ENCODE measurements at regions not wholly inside any gene's neighbourhood (a gene's known extent, or its start where the extent isn't known, plus 50 kb on each side); places are given as distances from the start of the nearest gene placed in this dataset.
"Not testable (repeated sequence)": the region's sequence is repeated elsewhere in the genome, so short reads cannot be mapped to it uniquely, and the experiment has no call there.

DNA sequence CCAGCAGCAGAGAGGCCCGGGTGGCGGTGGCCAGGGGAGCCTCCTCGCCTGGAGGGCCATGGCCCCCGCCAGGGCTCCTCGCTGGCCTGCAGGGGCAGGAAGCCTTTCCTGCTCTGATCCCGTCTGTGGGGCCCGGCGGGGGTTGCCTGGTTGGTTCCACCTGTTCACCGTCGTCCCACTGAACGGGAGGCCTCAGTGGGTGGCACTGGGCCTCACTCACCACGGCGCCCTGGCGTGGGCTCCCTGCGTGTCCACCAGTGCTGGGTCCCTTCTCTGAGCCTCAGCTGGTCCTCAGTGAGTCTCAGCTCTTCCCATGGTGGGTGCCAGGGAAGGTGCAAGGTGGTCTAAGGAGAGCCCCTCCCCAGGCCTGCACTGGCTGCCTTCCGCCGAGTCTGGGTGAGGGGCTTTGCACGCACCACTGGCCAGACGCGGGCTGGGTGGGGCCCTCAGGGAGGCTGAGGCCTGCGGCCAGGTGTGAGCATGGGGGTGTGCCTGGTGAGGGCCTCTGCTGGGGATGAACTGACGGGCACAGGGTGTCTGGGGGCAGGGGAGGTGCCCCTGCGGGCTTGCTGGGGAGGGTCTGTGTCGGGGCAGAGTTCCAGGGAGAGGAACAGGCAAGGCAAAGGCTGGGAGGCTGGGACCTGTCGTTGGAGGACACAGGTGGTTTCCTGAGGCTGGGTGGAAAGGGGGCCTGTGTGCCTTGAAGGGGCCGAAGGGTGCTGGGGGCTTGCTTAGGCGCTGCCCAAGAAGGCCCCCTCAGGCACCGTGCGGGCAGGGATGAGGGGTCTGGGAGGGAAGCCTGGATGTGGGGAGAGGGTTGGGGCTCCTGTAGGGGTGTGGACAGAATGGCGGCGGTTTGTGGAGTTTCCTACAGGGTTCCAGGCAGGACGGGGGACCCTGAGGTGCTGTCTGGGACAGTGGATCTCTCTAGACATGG, 339.8 kb downstream of the TMEM121 start:
- no peak for DNase-seq (ENCODE audit: low read depth, low spot score)

DNA sequence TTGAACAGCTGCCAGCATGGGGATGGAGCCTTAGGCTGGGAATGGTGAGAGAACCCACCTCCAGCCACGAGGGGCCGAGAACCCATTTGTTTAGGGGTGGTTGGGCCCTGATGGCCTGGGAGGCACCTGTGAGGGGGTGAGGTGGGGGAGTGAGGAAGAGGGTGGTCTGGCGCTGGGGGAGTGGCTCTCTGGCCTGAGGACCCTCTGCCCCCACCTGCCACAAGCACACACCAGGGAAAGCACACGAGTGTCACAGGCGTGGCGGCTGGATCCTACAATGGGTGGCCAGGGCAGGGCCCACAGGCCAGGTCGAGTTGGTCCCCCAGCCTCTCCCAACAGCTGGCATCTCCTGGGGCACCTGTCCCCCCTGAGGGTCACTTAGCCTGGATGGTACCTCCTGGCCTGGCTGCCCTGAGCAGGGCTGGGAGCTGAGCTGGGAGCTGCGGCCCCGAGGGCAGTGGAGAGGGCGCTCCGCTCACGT, 340.5 kb downstream of the TMEM121 start:
- no peak for DNase-seq (ENCODE audit: low read depth, low spot score)

DNA sequence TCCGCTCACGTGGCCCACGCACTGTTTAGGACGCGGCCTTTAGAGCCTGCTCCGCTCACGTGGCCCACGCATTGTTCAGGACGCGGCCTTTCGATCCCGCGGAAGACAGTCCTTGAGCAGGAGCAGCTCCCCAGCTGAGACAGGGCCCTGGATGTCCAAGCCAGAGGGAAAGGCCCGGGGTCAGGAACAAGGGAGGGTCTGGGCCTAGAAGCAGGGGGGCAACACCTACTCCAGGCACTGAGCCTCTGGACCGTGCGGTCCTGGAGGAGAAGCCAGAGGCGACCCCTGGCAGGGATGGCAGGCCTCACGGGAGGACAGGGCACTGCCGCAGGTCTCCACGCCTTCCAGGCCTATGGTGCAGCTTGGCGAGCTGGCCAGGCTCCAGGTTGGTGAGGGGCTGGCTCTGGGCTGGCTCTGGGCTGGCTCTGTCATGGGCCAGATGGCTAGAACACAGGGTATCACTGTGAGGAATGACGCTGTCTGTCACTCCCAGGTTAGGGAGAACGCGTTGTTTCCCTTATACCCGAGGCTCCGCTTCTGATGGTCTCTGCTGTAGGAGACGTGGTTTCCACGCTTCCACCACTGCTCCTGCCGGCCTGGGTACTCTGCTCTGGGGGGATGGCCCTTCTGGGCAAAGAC, 341.7 kb downstream of the TMEM121 start:
- no peak for DNase-seq (ENCODE audit: low read depth, low spot score)

DNA sequence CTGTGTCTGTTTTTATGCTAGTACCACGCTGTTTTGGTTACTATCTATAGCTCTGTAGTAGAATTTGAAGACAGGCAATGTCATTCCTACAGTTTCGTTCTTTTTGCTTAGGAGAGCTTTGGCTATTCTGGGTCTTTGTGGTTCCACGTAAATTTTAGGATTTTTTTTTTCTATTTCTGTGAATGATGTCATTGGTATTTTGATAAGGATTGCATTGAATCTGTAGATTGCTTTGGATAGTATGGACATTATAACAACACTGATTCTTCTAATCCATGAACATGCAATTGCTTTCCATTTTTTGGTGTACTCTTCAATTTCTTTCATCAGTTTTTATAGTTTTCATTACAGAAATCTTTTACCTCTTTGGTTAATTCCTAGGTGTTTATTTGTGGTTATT, 345.2 kb downstream of the TMEM121 start:
- DNase-seq (ENCODE audit: low read depth, low spot score) = no peak

DNA sequence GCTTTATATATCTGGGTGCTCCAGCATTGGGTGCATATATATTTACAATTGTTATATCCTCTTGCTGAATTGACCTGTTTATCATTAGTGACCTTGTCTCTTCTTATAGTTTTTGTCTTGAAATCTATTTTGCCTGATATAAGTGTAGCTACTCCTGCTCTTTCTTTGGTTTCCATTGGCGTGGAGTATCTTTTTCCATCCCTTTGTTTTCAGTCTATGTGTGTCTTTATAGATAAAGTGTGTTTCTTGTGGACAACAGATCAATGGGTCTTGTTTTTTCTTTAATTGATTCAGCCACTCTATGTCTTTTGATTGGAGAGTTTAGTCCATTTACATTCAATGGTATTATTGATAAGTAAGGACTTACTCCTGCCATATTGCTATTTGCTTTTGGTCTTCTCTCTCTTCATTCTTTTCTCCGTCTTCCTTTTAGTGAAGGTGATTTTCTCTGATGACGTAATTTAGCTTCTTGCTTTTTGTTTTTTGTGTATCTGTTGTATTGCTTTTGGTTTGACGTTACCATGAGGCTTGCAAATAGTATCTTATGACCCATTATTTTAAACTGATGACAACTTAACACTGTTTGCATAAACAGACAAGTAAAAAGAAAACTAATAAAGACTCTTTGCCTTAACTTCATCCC, 347.6 kb downstream of the TMEM121 start:
- DNase-seq (ENCODE audit: low read depth, low spot score) = no peak

DNA sequence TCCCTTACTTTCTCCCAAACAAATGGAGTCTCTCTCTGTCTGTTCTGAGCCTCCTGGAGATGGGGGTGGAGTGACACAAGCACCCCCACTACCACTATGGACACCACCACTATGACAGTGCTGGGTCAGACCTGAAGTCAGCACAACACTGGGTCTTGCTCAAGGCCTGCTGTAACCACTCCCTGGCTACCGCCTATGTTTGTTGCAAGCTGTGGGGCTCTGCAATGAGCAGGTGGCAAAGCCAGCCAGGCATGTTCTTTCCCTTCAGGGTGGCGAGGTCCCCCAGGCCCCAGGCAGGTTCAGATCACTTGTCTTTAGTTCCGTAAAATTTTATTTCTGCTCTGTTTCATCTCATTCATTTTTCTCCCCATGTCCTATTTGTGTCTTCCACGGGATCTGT, 349.8 kb downstream of the TMEM121 start:
- no peak for DNase-seq (ENCODE audit: low read depth, low spot score)

DNA sequence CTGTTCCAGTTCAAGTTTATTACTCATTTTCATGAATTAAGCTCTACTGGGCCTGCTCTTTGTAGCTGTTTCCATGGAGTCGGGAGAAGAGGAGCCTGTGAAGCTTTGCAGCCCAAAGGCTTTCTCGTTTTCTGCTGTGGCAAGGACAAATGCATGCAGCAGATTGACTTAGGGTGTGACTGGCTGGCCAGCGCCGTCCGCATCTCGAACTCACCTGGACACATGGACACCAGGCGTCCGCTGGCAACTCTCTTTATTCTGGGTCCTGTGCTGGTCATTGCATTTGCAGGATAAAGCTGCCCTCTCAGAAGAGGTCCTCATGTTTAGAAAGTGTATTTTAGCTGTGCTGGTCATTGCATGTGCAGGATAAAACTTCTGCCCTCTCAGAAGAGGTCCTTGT, 350.4 kb downstream of the TMEM121 start:
- no peak for DNase-seq (ENCODE audit: low read depth, low spot score)

DNA sequence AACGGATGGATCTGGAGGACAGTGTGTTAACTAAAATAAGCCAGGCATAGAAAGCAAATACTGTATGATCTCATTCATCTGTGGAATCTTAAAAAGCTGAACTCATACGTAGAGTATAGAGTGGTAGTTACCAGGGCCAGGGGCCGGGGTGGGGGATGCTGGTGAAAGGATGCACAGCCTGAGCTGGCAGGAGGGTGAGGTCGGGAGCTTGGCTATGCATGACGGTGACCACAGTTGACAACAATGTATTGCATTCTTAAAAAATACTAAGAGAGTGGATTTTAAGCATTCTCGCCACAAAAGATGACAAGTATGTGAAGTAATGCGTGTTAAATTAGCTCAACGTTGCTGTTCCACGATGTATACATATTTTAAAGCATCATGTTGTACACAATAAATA, 351.3 kb downstream of the TMEM121 start:
- DNase-seq (ENCODE audit: low read depth, low spot score) = no peak

DNA sequence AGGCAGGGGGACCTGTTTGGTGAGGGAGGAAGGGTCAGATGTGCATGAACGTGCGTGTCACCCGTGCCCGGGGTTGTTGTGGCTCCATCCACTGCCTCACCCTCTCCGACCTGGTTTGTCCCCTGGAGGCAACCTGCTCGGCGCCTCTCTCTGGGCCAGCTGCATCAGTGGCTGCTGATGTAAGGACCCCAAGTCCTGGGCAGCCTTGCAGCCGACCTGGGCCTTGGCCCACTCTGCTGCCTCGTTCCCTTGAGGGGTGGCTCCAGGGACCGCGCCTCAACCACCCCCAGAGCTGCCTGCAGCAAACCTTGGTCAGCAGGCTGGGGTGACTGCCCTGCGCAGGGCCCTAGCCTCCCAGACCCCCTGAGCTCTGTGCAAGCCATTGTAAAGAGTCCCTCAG, 351.7 kb downstream of the TMEM121 start:
- no peak for DNase-seq (ENCODE audit: low read depth, low spot score)

DNA sequence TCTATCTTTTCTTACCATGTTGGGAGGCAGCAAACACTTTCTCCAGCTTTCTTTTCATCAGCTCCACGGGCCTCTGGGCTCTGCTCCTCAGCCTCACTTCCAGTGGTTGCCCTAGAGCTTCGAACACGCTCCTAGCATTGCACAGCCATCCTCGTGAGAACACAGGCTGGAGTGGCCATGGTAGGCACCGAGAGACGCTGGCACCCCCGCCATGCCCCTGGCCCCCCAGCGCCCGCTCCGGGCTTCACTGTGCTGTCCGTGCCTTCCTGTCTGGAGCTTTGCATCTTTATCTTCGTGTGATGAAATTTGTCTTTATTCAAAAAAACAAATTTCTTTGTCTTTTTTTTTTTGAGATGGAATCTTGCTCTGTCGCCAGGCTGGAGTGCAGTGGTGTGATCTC, 352.2 kb downstream of the TMEM121 start:
- DNase-seq (ENCODE audit: low read depth, low spot score) = no peak

DNA sequence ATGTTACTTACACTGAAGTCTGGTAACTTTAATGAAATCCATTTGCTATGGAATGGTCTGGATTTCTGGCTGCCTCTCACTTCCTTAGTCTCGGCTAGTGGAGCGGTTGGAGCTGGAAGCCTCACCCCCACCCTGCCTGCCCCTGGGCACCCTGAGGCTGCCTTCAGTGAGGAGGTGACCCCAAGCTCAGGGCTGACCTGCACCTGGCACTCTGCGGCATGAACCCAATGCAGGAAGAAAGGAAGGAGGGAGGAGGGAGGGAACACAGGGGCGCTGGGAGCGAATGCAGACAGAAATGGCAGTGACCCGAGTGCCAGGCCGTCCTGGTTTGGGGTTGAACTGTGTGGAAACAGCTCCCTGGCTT, 353.1 kb downstream of the TMEM121 start:
- DNase-seq (ENCODE audit: low read depth, low spot score) = no peak

DNA sequence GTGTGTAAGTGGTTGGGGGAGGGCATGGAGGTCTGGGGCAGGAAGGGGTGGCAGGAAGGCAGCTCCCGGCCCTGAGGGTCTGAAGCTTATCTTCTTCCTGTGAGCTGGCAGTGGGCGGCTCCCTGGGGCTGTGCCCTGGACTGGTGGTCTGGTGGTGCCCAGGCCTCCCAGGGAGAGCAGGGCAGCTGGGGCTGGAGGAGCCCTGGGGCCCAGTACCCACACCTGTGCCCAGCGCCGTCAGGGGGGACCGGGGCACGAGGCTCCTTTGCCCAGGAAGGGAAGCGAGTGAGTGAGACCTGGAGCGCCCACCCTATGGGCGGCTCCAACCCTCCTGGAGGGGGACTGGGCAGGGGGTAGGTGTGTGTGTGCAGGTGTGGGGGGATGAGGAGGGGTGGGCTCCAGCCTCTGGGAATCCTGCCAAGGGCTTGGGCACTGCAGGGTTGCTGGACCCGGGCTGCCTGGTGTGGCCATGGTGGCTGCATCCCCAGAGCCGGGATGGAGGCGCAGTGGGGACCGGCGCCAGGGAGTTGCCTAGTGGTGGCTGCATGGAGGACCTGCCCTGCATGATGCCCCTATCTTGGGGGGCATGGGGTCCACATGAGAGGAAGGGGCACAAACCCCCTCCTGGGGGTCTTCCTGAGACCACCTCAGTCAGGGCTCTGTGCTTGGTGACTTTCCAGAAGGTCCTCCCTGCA, 353.6 kb downstream of the TMEM121 start:
- no peak for DNase-seq (ENCODE audit: low read depth, low spot score)

DNA sequence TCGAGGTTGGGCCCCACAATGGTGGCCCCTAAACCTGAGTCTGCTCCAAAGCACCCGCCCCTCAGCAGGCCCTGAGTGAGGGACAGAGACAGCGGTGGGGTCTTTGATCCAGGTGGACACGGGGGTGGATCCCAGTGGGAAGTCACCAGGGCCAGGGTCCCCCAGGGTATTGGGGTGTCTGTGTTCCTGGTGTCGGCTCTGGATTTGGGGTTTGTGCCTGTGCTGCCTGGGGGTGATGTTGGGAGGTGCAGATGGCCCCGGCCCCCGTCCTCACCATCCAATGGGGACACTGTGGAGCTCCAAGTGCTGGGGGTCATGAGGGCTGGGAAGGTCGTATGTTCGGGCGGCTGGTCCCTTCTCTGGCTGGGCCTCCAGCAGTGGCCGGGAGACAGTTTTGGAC, 354.2 kb downstream of the TMEM121 start:
- no peak for DNase-seq (ENCODE audit: low read depth, low spot score)

DNA sequence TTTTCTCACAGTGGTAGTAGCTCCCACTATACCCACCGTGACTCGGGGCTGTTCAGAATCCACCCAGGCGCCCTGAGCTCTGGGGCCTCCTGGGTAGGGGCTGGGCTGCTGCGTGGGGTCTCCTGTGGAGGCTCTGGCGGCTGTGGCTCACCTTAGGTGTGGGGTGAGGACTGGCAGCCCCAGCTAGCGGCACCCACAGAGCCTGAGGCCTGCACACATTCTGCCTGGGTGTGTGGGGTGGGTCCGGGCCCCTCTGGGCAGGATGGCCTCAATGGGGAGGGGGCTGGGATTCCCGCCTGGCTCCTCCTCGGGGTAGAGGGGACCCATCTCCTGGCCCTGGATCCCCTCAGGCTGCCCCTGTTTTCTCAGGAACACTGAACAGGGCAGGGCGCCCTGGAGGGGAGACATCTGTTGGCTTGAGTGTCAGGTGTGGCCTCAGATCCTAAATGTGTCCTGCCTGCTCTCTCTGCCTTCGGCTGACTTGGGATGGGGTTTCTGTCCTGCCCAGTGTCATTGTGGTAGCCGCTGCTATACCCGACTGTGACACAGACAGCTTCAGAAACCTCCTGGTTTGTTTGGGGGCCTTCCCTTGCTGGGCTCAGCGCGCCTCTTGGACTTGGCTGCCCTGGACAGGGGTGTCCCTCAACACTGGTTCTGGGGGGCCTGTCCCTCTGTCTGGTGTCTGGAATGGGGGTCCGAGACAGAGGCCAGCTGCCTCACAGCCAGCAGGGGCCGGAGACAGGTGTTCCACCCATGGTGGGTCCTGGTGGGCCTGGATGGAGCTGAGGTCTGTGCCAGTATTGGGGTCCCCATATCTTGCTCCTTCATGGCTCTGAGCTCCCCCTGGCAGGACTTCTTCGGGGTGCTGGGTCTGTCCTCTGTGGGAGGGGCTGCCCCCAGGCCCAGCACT, 354.9 kb downstream of the TMEM121 start:
- no peak for DNase-seq (ENCODE audit: low read depth, low spot score)

DNA sequence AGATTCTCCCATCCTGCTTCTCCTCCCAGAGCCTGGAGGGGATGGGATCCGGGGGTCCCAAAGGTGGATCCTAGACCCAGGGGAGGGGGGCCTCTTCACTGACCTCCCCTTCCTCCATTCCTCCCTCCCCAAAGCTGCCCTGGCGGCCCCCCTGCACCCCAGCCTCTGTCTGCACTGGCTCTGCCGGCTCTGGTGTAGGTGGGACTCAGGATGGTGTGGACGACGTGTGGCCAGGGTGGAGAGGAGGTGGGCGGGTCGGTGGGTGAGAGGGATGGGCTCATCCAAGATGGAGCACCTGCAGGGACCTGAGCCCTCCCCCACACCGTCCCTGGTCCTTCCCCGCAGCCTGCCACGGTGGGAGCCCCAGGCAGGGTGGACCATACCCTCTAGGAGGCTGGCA, 355.6 kb downstream of the TMEM121 start:
- not testable (repeated sequence) for DNase-seq (ENCODE audit: low read depth, low spot score)

DNA sequence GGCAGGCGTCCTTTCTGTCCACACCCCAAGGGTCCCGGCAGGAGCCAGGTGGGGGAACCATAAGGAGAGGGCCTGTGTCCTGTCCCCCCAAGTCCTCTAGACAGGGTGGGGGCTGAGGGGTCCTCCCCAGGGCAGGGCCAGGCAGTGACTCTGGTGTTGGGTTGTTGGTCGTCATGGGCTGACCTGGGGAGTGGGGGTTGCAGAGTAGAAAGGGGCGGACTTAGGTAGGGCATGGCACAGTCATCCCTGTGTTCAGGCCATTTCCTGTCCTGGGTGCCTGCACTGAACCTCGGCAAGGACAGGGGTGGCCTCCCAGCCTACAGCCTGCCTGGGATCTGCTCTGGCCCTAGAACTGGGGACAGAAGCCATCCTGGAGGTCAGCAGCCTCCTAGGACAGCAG, 356.2 kb downstream of the TMEM121 start:
- DNase-seq (ENCODE audit: low read depth, low spot score) = no peak

DNA sequence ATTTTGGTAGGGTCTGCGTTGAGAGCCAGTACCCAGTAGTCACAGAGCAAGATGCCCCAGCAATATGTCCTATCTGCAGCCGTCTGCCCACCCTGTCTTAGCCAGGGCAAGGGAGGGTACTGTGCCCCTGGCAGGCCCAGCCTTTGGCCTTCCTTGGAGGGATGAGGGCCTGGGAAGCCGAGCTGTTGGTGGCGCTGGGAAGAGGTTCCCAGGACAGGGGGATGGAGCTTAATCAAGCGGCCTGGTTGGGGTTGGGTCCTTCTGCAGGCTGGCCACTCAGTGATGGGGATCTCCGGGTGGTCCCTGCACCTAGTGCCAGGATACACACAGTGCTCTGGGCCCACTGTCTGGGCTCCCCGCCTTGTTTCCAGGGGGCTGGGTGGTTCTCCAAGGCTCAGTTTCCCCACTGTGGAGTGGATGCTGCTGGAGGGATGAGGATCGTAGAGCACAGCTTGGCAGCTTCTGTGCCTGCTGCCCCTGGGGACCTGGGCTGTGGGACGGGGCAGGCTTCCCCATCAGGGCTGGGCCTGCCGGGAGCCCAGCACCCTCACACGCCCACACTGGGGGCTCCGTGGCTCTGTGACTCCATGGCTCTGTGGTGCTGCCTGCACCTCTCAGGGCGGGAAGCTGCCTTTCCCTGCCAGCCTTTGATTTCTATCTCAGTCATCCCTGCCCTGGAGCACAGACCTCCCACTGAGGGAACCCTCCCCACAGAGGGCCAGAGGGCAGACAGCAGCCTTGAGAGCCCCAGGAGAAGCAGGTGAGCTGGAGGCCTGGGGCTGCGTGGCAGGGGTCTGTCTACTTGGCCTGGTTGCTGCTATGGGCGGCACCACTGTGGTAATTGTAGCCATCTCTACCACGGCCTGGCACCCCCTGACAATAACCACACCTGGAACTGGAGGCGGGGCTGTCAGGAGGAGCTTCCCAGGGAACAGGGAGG, 357.0 kb downstream of the TMEM121 start:
- DNase-seq (ENCODE audit: low read depth, low spot score) = no peak

DNA sequence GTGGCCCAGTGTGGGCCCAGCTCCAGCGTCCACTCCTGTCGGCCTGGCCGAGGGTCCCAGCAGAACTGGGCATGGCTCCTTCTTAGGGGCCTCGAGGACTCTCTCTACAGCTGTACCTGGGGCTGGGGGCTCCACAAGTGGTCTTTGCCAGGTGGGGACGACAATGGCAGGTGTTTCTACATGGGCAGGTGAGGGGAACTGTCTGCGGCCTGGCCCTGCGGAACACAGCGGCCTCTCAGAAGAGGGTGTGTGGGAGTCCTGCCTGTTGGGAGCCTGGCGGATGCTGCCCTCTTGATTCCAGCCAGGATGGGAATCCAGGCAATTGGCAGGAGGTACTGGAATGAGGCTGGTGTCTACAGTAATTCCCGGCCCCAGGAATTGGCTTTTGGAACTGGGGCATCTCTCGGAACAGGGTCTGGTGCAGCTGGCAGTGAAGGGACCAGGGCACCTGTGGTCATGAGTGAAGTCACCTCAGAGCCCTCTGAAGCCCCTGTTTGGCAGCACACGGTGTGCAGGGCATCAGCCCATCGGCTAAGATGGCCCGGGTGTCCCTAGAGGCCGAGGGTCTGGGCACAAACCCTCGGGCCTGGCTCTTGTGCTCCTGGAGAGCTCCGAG, 357.9 kb downstream of the TMEM121 start:
- not testable (repeated sequence) for DNase-seq (ENCODE audit: low read depth, low spot score)

DNA sequence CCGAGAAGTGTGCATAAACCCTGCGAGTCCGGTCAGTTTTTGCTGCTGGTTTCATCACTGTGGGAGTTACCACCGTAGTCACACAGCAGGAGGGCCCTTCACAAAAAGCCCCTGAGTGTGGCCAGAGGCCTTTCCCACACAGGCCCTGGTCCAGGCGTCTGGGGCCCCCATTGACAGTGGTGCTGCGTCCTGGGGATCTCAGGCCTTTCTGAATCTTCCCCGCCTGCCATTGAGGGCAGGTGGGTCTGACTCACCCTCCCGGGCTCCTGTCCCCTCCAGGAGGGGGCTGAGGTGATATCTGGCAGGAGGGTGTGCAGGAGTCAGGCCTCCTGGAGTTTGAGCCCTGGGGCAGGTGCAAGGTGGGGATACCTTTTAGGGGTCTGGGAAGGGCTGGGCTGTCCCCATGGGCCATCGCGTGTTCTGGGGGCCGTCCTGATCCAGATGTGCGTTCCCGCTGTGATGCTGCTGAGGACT, 358.5 kb downstream of the TMEM121 start:
- no peak for DNase-seq (ENCODE audit: low read depth, low spot score)
